ENCODE measurements at regions not wholly inside any gene's neighbourhood (a gene's known extent, or its start where the extent isn't known, plus 50 kb on each side); places are given as distances from the start of the nearest gene placed in this dataset.

- DNase-seq, result no peak
Measured at GRCh38 chr6:2414885-2415547, 169.6 kb upstream of the GMDS start.

- no peak for DNase-seq
Measured at GRCh38 chr6:2412731-2413130, 167.3 kb upstream of the GMDS start.

- no peak for DNase-seq
Measured at GRCh38 chr6:2410656-2411380, 165.4 kb upstream of the GMDS start.

GRCh38 chr6:2407525-2407924, 162.1 kb upstream of the GMDS start:
- DNase-seq, result no peak

- DNase-seq, result no peak
Measured at GRCh38 chr6:2404211-2404929, 159.0 kb upstream of the GMDS start.

GRCh38 chr6:2403546-2403945, 158.1 kb upstream of the GMDS start:
- DNase-seq, result peak; percentile 17

- peak; percentile 34 for DNase-seq
Measured at GRCh38 chr6:2396846-2397630, 151.6 kb upstream of the GMDS start.

GRCh38 chr6:2396042-2396657, 150.7 kb upstream of the GMDS start:
- no peak for DNase-seq

GRCh38 chr6:2388554-2389324, 143.3 kb upstream of the GMDS start:
- DNase-seq, result no peak

GRCh38 chr6:2387445-2387844, 142.0 kb upstream of the GMDS start:
- no peak for DNase-seq

GRCh38 chr6:2385471-2385983, 140.1 kb upstream of the GMDS start:
- DNase-seq, result no peak

GRCh38 chr6:2384528-2384927, 139.1 kb upstream of the GMDS start:
- no peak for DNase-seq

GRCh38 chr6:2381872-2382661, 136.7 kb upstream of the GMDS start:
- DNase-seq, result no peak

- DNase-seq, result no peak
Measured at GRCh38 chr6:2378891-2379652, 133.7 kb upstream of the GMDS start.

- no peak for DNase-seq
Measured at GRCh38 chr6:2378046-2378657, 132.7 kb upstream of the GMDS start.

GRCh38 chr6:2376429-2377355, 131.3 kb upstream of the GMDS start:
- DNase-seq, result no peak

- DNase-seq, result no peak
Measured at GRCh38 chr6:2375443-2375842, 130.0 kb upstream of the GMDS start.

- DNase-seq, result no peak
Measured at GRCh38 chr6:2369606-2370005, 124.2 kb upstream of the GMDS start.

All from NCI-H345 (cell line).